NCI-H146 treated with DMSO at 0.1 percent for 48 hours (cell line): ENCODE measurements at regions not wholly inside any gene's neighbourhood (a gene's known extent, or its start where the extent isn't known, plus 50 kb on each side); places are given as distances from the start of the nearest gene placed in this dataset.
"Not testable (repeated sequence)": the region's sequence is repeated elsewhere in the genome, so short reads cannot be mapped to it uniquely, and the experiment has no call there.

Experiments
- DNase-seq: peaks from one replicate; lab custom pipeline; 2025; ENCODE audit not compliant: unreplicated experiment; lab: John Stamatoyannopoulos, UW

DNA sequence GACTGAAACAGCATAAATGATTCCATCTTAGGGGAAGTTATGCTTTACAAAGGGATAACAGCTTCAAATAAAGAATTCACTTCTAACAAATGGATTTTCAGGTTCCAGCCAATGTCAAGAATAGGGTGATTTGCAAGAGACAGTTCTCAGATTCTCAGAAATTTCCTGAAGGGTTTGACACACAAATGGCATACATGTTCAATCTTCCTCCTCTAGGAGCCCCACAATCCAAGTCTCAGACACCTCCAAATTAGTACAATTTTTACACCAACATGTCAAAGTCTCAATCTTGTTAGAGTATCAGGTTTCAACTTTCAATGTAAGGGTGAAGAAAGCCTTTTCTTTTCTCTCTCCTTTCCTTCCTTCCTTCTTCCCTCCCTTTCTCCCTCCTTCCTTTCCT is 996.6 kb downstream of the TLE1 start:
- no peak for DNase-seq

DNA sequence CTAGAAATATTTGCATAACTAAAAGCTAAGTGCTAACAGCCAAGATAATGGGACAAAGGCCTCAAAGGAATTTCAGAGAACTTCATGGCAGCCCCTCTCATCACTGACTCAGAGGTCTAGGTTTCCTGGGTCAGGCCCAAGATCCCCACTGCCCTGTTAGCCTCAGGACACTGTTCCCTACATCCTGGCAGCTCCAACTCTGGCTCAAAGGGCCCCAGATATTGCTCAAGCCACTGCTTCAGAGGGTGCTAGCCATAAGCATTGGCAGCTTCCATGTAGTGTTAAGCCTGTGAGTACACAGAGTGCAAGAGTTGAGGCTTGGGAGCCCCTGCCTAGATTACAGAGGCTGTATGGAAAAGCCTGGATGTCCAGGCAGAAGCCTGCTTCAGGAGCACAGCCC is 998.1 kb downstream of the TLE1 start:
- DNase-seq, result no peak

DNA sequence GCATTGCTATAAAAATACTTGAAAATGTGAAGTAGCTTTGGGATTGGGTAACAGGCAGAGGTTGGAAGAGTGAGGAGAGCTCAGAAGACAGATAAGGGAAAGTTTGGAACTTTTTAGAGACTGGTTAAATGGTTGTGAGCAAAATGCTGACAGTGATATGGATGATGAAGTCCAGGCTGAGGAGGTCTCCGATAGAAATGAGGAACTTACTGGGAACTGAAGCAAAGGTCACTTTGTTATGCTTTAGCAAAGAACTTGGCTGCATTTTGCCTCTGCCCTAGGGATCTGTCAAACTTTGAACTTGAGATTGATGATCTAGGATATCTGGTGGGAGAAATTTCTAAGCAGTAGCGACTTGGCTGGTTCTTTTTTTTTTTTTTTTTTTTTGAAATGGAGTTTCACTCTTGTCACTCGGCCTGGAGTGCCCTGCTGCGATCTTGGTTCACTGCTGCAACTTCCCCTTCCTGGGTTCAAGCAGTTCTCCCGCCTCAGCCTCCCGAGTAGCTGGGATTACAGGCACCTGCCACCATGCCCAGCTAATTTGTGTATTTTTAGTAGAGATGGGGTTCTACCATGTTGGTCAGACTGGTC is 998.9 kb downstream of the TLE1 start:
- no peak for DNase-seq

DNA sequence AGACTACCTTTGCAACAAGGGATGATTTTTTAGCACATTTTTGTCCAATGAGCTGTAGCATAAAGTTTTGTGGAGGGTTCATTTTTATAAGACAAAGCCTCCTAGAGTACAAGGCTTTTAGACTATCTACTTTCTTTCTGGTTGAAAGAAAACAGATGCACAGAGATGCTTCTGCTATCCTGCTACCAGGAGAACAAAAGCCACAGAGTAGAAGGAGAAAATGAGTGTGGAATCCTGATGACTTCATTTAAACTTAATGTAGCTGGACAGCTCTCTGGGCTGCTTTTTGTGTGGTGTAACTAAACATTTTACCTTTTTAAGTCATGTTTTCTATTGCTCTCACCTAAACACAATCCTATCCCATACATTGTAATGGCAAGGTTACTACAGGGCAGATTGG is 1009.4 kb downstream of the TLE1 start:
- DNase-seq, result no peak

- DNase-seq, result no peak
These were observed 1010.4 kb downstream of the TLE1 start for GRCh38 chr9:80678906-80679305.

DNA sequence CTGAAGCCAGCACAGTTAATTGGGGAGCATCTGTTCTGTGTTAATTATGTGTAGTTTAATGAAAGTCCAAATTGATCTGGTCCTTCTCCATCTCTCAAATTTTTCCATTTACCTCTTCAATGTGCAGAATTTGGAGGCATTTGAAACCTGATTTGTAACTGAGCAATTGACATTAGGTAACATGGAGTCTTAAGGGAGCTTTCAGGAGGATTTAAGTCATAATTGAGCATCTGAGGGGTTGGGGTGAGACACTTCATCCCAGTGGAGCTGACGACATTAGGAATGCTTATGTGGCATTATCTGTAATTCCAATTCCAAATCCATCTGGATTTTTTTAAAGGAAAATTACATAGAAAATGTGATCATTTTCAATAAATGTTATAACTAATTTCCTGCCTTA is 1015.9 kb downstream of the TLE1 start:
- DNase-seq, result no peak

GRCh38 chr9:80665479-80665878 is 1023.9 kb downstream of the TLE1 start:
- DNase-seq, result no peak

DNA sequence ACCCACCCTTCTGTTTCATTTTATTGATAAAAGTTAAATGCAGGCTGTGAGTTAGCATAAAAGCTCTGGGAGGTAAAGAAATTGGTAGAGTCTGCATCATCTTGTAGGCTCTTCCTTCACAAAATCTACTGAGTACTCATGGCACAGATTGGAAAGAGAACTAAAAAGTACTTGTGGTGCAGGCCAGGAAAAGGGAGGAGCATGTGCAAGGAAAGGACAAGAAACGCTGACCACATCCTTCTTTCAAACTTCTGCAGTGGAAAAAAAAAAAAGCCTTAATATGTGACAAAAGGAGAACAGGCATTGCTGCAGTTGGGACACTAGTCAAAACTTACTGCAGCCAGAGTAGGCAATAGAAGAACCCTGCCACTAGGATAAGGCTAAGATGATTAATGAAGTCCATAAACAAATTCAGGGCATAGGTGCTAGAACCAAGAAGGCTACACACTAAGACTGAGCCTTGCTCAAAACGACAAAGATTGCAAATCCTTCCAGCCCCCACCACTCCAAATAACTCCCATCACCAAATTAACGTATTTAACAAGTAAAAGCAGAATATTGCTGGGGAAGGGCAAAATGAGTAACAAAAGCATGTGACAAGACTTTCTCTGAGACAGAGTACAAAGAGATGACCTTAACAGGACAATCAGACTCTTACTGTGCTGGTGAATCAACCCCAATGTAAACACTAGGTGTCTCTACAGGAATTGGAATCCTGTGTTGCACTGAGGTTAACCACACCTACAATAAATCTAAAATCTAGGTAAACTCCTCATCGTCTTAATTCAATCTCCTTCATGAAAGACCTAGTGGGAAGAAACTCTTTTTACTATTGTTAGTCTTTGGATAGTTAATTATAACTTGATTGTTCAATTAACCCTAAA is 1024.8 kb downstream of the TLE1 start:
- DNase-seq, result no peak

GRCh38 chr9:80659751-80660150 is 1029.6 kb downstream of the TLE1 start:
- DNase-seq, result not testable (repeated sequence)

DNA sequence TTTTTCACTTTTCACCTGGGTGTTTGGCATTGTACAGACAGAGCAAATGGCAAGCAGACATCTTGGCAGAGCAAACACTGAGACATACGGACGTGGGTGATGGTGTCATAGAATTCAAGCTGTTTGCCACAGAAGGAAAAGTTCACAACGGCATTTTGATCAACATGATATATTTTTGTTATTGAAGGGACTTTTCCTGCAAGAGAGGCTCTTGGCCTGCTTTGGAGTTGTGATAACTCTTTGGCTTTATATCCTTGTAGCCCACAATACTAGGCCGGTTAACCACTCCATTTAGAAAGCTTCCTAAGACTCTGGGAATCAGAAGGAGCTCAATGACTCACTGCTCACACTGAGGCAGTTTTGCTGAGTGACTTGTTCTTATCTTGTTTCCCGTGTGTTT is 1038.3 kb downstream of the TLE1 start:
- DNase-seq, result no peak

- DNase-seq, result no peak
These were observed 1039.9 kb downstream of the TLE1 start for GRCh38 chr9:80649496-80649895.

- DNase-seq, result no peak
These were observed 1040.3 kb downstream of the TLE1 start for GRCh38 chr9:80649001-80649420.

- no peak for DNase-seq
These were observed 1041.0 kb downstream of the TLE1 start for GRCh38 chr9:80648336-80648735.

DNA sequence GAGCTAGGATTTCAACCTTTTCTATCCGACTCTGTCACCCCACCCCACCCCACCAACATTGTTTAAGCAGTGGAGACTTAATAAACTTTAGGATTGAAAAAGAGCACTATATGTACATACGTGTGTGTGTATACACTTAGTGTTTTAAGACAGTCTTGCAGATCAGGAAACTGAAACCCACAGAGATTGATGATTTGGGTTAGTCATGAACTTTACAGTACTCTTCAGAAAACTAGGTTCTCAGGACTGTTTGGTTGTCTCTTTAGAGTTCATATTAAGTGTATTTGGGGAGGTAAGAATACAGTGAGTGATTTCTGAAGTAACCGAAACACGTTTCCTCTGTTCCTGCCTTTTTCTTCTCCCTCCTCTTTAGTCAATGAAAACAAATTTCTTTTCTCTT is 1043.1 kb downstream of the TLE1 start:
- no peak for DNase-seq

- DNase-seq, result no peak
These were observed 1045.3 kb downstream of the TLE1 start for GRCh38 chr9:80644044-80644443.

DNA sequence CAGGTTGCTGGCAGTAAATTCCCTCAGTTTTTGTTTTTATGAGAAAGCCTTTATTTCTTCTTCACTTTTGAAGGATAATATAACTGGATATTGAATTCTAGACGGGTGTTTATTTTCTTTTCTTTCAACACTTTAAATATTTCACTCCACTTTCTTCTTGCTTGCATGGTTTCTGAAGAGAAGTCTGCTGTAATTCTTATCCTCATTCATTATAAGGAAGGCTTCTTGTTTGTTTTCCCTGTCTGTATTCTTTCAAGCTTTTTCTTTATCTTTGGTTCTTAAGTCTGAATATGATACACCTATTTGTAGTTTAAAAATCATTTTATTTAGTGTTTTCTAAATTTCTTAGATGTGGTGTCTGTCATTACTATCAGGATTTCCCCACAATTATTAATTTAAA is 1054.3 kb downstream of the TLE1 start:
- no peak for DNase-seq

GRCh38 chr9:80632041-80632440 is 1057.3 kb downstream of the TLE1 start:
- DNase-seq, result no peak

- DNase-seq, result no peak
These were observed 1050.7 kb downstream of the TLE4 start for GRCh38 chr9:80622508-80622907.

- DNase-seq, result no peak
These were observed 1047.6 kb downstream of the TLE4 start for GRCh38 chr9:80619356-80619755.

DNA sequence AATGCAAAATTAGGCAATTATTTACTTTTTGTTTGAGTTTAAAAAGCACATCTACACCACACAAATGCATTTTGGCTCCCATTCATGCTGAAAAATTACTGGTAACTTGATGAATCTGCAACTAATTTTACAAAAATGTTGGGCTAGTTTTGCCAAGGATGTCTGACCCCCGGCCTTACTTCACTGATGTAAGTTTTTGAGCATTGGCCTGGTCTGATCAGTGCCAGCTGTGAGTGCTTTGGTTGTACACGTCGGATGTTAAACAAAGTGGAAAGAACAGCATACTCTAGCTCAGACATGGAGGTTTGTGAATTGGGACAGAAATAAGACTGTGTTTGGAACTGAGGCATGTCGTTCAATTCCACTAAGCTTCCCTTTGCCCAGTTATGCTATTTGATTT is 1044.2 kb downstream of the TLE4 start:
- DNase-seq, result no peak

DNA sequence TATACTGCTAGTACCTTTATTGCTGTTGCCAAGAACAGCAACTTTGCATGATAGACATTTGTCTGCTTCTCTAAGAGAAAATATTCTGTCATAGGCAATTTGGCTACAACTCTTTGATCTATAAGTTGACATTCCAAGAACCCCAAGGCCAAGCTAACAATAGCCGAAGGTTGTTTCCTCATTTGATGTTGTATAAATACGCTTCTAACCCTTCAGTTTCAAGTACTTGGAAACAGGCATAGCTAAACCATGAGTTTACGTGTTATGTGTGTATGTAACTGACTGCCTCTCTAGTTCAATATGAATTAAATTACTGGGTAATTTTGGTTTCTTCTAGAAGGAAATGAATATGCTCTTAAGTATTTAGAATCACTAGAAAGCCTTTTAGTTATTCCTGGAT is 1034.0 kb downstream of the TLE4 start:
- DNase-seq, result no peak

GRCh38 chr9:80605129-80605528 is 1033.4 kb downstream of the TLE4 start:
- no peak for DNase-seq

DNA sequence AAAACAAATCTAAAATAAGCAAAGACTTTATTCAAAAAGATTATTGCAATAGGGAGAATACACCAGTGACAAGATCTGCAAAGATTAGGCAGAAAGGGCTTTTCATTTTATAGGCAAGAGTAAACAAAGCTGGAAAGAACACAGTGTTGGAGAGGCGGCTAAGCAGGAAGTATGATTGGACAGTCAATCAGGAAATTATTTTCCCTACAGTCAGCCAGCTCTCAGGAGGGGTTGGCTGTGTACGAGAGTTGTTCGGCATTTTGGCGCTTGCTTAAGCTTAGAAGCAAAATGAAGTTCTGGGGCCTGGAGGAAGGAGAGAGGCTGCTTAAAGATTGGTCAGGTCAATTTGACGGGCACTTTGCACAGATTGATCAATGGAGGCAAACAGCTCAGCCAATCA is 1030.5 kb downstream of the TLE4 start:
- DNase-seq, result no peak
